GM21576 (cell line): ENCODE measurements at regions not wholly inside any gene's neighbourhood (a gene's known extent, or its start where the extent isn't known, plus 50 kb on each side); places are given as distances from the start of the nearest gene placed in this dataset.

Experiments
- ATAC-seq: cut with Tn5 transposase; IDR thresholded peaks from one replicate; pipeline ENCODE4 v1.9.1; 2021; ENCODE audit warnings: mild to moderate bottlenecking, moderate library complexity; ENCODE audit not compliant: unreplicated experiment

GRCh38 chr1:188463919-188464318 lies 1635.2 kb downstream of the PLA2G4A start:
- no peak for ATAC-seq

DNA sequence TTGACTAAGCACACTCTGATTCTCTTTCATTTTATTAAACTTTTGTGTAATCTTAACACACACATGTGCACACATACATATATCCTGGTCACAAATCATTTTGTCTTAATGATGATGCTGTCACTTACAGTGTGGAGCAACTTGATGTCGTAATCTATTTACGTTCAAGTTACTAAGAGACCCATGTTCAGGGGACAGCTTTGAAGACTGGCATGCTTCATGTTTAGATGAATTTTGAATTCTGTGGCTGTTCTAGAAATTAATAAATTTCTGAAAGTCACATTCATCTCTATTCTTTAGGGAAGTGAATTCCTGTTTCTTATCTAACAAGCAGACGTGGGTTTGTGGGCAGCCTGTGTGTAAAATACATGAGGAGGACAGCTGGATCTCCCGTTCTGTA lies 1637.8 kb downstream of the PLA2G4A start:
- ATAC-seq: no peak

- ATAC-seq: no peak
These were observed 1647.9 kb downstream of the PLA2G4A start for GRCh38 chr1:188476606-188477005.

- ATAC-seq: no peak
These were observed 1660.8 kb downstream of the PLA2G4A start for GRCh38 chr1:188489336-188490112.

GRCh38 chr1:188496506-188496905 lies 1667.8 kb downstream of the PLA2G4A start:
- no peak for ATAC-seq

DNA sequence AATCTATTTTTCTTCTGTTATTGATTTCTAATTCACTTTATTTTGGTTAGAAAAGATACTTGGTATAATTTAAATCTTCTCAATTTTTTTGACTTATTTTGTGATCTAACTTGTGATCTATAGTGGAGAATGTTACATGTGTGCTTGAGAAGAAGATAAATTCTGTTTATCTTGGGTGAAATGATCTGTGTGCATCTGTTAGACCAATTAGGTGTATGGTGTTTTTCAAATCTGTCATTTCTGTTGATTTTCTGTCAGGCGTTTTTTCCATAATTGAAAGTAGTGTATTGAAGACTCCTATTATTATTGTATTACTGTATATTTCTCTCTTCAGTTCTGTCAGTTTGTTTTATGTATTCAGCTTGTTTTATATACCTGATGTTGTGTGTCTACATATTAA lies 1668.3 kb downstream of the PLA2G4A start:
- no peak for ATAC-seq

- no peak for ATAC-seq
These were observed 1670.9 kb downstream of the PLA2G4A start for GRCh38 chr1:188499690-188500089.

DNA sequence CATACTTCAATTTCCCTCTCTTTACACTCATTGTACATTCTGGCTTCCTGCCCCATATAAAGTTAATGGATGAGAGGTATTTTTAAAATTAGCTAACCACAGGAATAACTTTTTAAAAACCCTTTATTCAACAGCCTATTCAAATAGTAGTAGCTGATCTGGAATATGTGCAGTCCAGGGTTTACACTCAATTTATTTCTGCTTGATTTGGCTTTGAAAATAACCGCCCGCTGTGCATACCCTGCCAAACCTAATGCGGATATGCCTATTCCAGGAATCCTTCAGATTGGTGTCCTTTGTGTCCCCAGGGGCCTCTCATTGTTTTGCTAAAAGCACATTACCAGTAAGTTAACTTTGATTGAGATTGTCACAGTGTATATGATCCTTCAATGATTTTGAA lies 1686.2 kb downstream of the PLA2G4A start:
- no peak for ATAC-seq

DNA sequence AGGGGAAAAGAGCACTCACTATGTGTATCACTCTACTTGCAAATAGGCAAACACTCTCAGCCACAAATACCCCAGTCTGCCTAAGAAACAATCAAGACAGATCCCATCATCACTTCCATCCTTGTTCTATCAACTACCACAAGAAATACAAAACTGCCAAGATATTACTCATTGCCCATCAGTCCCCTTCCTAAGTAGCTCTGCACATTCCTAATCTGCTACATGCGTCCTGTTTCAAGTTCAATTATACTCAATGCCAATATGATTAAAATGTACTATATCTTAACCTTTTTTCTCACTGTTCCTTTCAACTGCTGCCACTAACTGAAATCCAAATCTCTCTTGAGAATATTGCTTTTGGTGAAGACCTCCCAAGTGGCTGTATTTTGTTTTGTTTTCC lies 1688.4 kb downstream of the PLA2G4A start:
- ATAC-seq: no peak

DNA sequence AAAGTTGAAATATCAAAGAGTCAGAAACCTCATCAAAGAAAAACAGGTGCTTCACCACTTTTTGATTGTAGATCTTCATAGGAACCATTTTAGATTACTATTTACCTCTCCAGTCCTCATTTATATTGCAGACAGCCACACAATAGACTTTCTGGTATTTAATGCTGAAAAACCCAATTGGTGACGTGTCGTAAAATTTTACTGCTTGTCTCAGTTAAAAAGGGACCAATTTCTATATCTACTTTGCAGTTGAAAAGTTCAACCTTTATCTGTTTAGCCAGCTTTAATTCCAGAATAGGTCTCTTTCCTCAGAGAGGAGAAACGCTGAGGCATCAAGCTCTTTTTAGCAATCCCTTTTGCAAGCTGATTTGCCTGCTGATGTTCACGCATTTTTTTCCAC lies 1722.4 kb downstream of the PLA2G4A start:
- ATAC-seq: no peak

- ATAC-seq: no peak
These were observed 1728.3 kb downstream of the PLA2G4A start for GRCh38 chr1:188557053-188557452.

- ATAC-seq: no peak
These were observed 1754.3 kb downstream of the PLA2G4A start for GRCh38 chr1:188582911-188583532.

- ATAC-seq: no peak
These were observed 1755.4 kb downstream of the PLA2G4A start for GRCh38 chr1:188584119-188584518.

- ATAC-seq: no peak
These were observed 1761.9 kb downstream of the PLA2G4A start for GRCh38 chr1:188590641-188591040.

DNA sequence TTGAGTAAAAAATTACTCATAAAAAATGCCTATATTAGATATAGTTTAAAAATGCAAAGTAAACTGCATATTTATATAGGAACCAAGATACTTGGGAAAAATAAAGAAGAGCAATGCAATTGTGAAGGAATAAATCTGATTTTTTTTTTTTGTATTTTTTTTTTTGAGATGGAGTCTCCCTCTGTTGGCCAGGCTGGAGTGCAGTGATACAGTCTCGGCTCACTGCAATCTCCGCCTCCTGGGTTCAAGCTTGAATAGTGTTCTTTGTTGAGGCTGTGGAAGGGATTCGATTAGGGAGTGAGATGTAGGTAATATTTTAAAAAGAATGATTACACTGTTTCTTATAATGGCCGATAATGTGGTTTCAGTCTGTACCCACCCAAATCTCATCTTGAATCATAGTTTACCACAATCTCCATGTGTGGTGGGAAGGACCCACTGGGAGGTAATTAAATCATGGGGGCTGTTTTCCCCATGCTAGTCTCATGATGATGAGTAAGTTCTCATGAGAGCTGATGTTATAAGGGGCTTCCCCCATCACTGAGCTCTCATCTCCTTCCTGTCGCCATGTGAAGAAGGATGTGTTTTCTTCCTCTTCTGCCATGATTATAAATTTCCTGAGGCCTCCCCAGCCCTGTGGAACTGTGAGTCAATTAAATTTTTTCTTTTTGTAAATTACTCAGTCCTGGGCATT lies 1765.9 kb downstream of the PLA2G4A start:
- ATAC-seq: no peak

DNA sequence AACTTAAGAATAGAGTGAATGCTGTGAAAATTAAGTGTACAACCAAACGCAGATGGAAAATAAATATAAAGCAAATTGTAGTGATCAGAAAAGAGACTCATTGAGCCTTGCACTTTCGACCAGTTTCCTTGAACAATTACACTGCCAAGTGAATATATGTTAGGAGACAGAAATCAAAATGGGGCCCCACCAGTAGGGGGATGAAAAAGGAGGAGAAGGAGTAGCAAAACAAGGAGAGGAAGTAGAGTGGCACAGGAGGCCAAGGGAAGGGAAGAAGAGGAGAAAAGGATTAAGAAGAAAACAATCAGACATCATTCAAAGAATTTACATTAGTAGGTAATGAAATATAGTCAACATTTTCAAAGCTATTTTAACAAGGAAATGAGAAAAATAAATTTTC lies 1770.6 kb downstream of the PLA2G4A start:
- ATAC-seq: no peak

- no peak for ATAC-seq
These were observed 1782.7 kb downstream of the PLA2G4A start for GRCh38 chr1:188611432-188611831.

- ATAC-seq: no peak
These were observed 1786.6 kb downstream of the PLA2G4A start for GRCh38 chr1:188615321-188615720.

GRCh38 chr1:188620236-188620635 lies 1791.5 kb downstream of the PLA2G4A start:
- ATAC-seq: no peak

- no peak for ATAC-seq
These were observed 1812.9 kb downstream of the PLA2G4A start for GRCh38 chr1:188641566-188642211.

DNA sequence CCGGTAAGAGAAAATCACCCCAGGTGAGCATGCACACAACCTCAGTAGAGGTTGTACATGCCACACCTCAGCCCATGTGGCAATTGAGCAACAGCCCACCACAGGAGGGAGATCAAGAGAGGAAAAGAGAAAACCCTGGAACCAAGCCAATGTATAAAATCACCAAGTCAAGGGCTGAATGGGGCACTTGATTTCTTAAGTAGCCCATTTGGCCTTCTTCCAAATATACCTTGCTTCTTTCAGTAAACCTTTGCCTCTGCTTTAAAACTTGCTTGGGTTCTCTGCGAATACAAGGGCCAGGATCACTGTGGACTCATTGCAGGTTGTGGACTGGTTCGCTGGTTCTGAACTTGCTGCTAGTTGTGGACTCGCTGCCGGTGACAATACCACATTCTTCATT lies 1814.0 kb downstream of the PLA2G4A start:
- no peak for ATAC-seq

GRCh38 chr1:188652678-188653077 lies 1823.9 kb downstream of the PLA2G4A start:
- no peak for ATAC-seq
